Uterus (tissue), 2 donors: ENCODE measurements at regions not wholly inside any gene's neighbourhood (a gene's known extent, or its start where the extent isn't known, plus 50 kb on each side); places are given as distances from the start of the nearest gene placed in this dataset.

ENCODE experiments used
- CTCF ChIP-seq, 4 experiments: fragments of 200-600 bp in 2 of 4; fragments of 450-650 bp in 2 of 4; sonication (generic) in 2 of 4; IDR thresholded peaks; one replicate each; pipeline ENCODE4 v1.5.1; 2016 to 2019; ENCODE audit warnings: antibody characterized with exemption in 4 of 4, mild to moderate bottlenecking in 2 of 4, moderate library complexity in 1 of 4
- POLR2A ChIP-seq, 2 donors: fragments of 450-650 bp; IDR thresholded peaks; one replicate each; pipeline ENCODE4 v1.6.1; 2016; ENCODE audit warnings: antibody characterized with exemption in 2 of 2, mild to moderate bottlenecking in 1 of 2, moderate library complexity in 1 of 2

- no peak for TF ChIP-seq POLR2A (IDR thresholded peaks at IDR 0.05)
- no peak for TF ChIP-seq CTCF (IDR thresholded peaks at IDR 0.05)
These were observed 603.0 kb upstream of the CADM1 start for GRCh38 chr11:116107229-116107628.
